HCT116 (cell line): ENCODE measurements at regions not wholly inside any gene's neighbourhood (a gene's known extent, or its start where the extent isn't known, plus 50 kb on each side); places are given as distances from the start of the nearest gene placed in this dataset.

ENCODE experiments used
- ATAC-seq: fragments of 200-7000 bp; cut with Tn5 transposase; 2 replicates; pipeline ENCODE4 v1.9.1; 2020; ENCODE audit warnings: mild to moderate bottlenecking, moderate library complexity
- BruUV-seq: library from RNA; stranded (reverse); fragments of 400-500 nt; replicated peaks from 2 replicates; lab custom pipeline; 2021; lab: Mats Ljungman, UMichigan
- CTCF ChIA-PET: fragments of 300-600 bp; sonication (Branson Sonifier 250); formaldehyde crosslinking; loops from one replicate; lab custom pipeline; 2021; ENCODE audit warnings: antibody characterized with exemption; lab: Charles Lee
- POLR2A ChIA-PET: fragments of 300-600, 350-600 bp; sonication (Branson Sonifier 250); formaldehyde crosslinking; loops from one replicate; lab custom pipeline; 2021; ENCODE audit warnings: antibody characterized with exemption; lab: Charles Lee
- RAD21 ChIA-PET, 2 experiments: fragments of 300-600 bp; sonication (Branson Sonifier 250); formaldehyde crosslinking; loops; one replicate each; lab custom pipeline; 2023; ENCODE audit warnings: low total read pairs in 2 of 2; ENCODE audit not compliant: uncharacterized antibody in 2 of 2, unreplicated experiment in 2 of 2, low non-redundant PET in 1 of 2; lab: Charles Lee
- DNase-seq: peaks from one replicate; pipeline ENCODE4 v3.0.0-alpha.2; 2010; ENCODE audit warnings: low read depth, low spot score
- H2AFZ ChIP-seq: fragments of 200-600 bp; shearing (Covaris generic), sonication (generic); 2 replicates; pipeline ENCODE4 v1.6.1; 2017; ENCODE audit warnings: low read depth, mixed run types, mixed read lengths, antibody characterized with exemption, low read length; ENCODE audit not compliant: poor library complexity, severe bottlenecking
- H3K27ac ChIP-seq: 2 replicates; pipeline ENCODE4 v1.5.1; 2012; ENCODE audit warnings: low read depth, low read length
- H3K27me3 ChIP-seq: fragments of 200-600 bp; sonication (generic); 2 replicates; pipeline ENCODE4 v1.6.1; 2016; ENCODE audit warnings: mixed run types, low read length, mixed read lengths; ENCODE audit not compliant: insufficient read depth
- H3K36me3 ChIP-seq, 2 experiments: fragments of 200-500 bp in 1 of 2; fragments of 200-600 bp in 1 of 2; sonication (Bioruptor generic) in 1 of 2; sonication (generic) in 1 of 2; 2 replicates each; pipeline versions ENCODE4 v1.5.1 to v1.6.1; 2014 to 2016; ENCODE audit warnings: low read length in 2 of 2, inconsistent platforms in 1 of 2, mixed read lengths in 1 of 2, mixed run types in 1 of 2; ENCODE audit not compliant: insufficient read depth in 2 of 2, control insufficient read depth in 1 of 2
- H3K4me1 ChIP-seq, 2 experiments: fragments of 200-600 bp in 1 of 2; sonication (generic) in 1 of 2; 2 replicates each; pipeline versions ENCODE4 v1.5.1 to v1.6.1; 2012 to 2017; ENCODE audit warnings: low read length in 2 of 2, inconsistent platforms in 1 of 2, mild to moderate bottlenecking in 1 of 2, mixed read lengths in 1 of 2, mixed run types in 1 of 2, moderate library complexity in 1 of 2; ENCODE audit not compliant: insufficient read depth in 2 of 2, control insufficient read depth in 1 of 2
- H3K4me2 ChIP-seq: fragments of 200-600 bp; sonication (generic); 2 replicates; pipeline ENCODE4 v1.6.1; 2017; ENCODE audit warnings: mixed run types, low read length, mixed read lengths
- H3K4me3 ChIP-seq, 2 experiments: fragments of 200-600 bp in 1 of 2; sonication (generic) in 1 of 2; replicated peaks in 1 of 2; 2 replicates each; pipeline ENCODE4 v1.5.1; 2011 to 2016; ENCODE audit warnings: low read length in 2 of 2, control low read depth in 1 of 2, low read depth in 1 of 2, mild to moderate bottlenecking in 1 of 2, mixed read lengths in 1 of 2, mixed run types in 1 of 2
- H3K79me2 ChIP-seq: fragments of 200-600 bp; sonication (generic); 2 replicates; pipeline ENCODE4 v1.6.1; 2017; ENCODE audit warnings: mild to moderate bottlenecking, mixed run types, low read length, moderate library complexity, mixed read lengths; ENCODE audit not compliant: insufficient read depth
- H3K9ac ChIP-seq: fragments of 200-600 bp; sonication (generic); 2 replicates; pipeline ENCODE4 v1.6.1; 2016; ENCODE audit warnings: low read length, mixed read lengths
- H3K9me2 ChIP-seq: fragments of 200-600 bp; sonication (generic), shearing (Covaris generic); 2 replicates; pipeline ENCODE4 v1.6.1; 2017; ENCODE audit warnings: mixed run types, mild to moderate bottlenecking, moderate library complexity; ENCODE audit not compliant: insufficient read depth
- H3K9me3 ChIP-seq, 2 experiments: fragments of 200-500 bp in 1 of 2; fragments of 200-600 bp in 1 of 2; sonication (Bioruptor generic) in 1 of 2; sonication (generic) in 1 of 2; 2 replicates each; pipeline ENCODE4 v1.6.1; 2014 to 2017; ENCODE audit warnings: low read length in 2 of 2, mixed read lengths in 2 of 2, inconsistent platforms in 1 of 2, low read depth in 1 of 2, mild to moderate bottlenecking in 1 of 2, mixed run types in 1 of 2, moderate library complexity in 1 of 2; ENCODE audit not compliant: control insufficient read depth in 1 of 2, insufficient read depth in 1 of 2
- H4K20me1 ChIP-seq: fragments of 200-600 bp; sonication (generic), shearing (Covaris generic); 2 replicates; pipeline ENCODE4 v1.6.1; 2017; ENCODE audit warnings: mixed run types, mild to moderate bottlenecking, moderate library complexity; ENCODE audit not compliant: insufficient read depth
- ATF3 ChIP-seq: IDR thresholded peaks from 2 replicates; pipeline ENCODE4 v1.6.1; 2012
- CBX3 ChIP-seq: IDR thresholded peaks from 2 replicates; pipeline ENCODE4 v1.6.1; 2012; ENCODE audit warnings: low read depth
- CEBPB ChIP-seq: IDR thresholded peaks from 2 replicates; pipeline ENCODE4 v1.6.1; 2012; ENCODE audit warnings: low read depth
- CTCF ChIP-seq, 3 experiments: fragments of 200-600 bp in 1 of 3; sonication (generic) in 1 of 3; IDR thresholded peaks in 2 of 3; conservative IDR thresholded peaks in 1 of 3; 2 replicates each; pipeline ENCODE4 v1.5.1; 2012 to 2017; ENCODE audit warnings: low read depth in 2 of 3, low read length in 2 of 3, antibody characterized with exemption in 1 of 3, borderline replicate concordance in 1 of 3, control low read depth in 1 of 3, mild to moderate bottlenecking in 1 of 3, mixed read lengths in 1 of 3, mixed run types in 1 of 3, moderate library complexity in 1 of 3; ENCODE audit not compliant: insufficient read depth in 1 of 3
- EGR1 ChIP-seq: IDR thresholded peaks from 2 replicates; pipeline ENCODE4 v1.6.1; 2012; ENCODE audit warnings: low read depth
- EZH2phosphoT487 ChIP-seq: fragments of 200-600 bp; IDR thresholded peaks from 2 replicates; pipeline ENCODE4 v1.6.1; 2018; ENCODE audit warnings: antibody characterized with exemption, borderline replicate concordance
- FOSL1 ChIP-seq: IDR thresholded peaks from 2 replicates; pipeline ENCODE4 v1.6.1; 2012; ENCODE audit warnings: low read depth
- JUND ChIP-seq: IDR thresholded peaks from 2 replicates; pipeline ENCODE4 v1.6.1; 2012
- MAX ChIP-seq: IDR thresholded peaks from 2 replicates; pipeline ENCODE4 v1.6.1; 2012
- POLR2A ChIP-seq: IDR thresholded peaks from 2 replicates; pipeline ENCODE4 v1.7.0; 2011; ENCODE audit warnings: borderline replicate concordance; ENCODE audit not compliant: insufficient read depth, insufficient read length; ENCODE audit errors: extremely low read depth
- POLR2AphosphoS5 ChIP-seq: IDR thresholded peaks from 2 replicates; pipeline ENCODE4 v1.6.1; 2011; ENCODE audit warnings: mild to moderate bottlenecking, low read depth, low read length, moderate library complexity
- RAD21 ChIP-seq: IDR thresholded peaks from 2 replicates; pipeline ENCODE4 v1.6.1; 2012; ENCODE audit warnings: low read depth, mild to moderate bottlenecking
- REST ChIP-seq: IDR thresholded peaks from 2 replicates; pipeline ENCODE4 v1.6.1; 2012; ENCODE audit warnings: low read depth
- SP1 ChIP-seq: IDR thresholded peaks from 2 replicates; pipeline ENCODE4 v1.6.1; 2012; ENCODE audit warnings: low read depth
- YY1 ChIP-seq: IDR thresholded peaks from 2 replicates; pipeline ENCODE4 v1.6.1; 2011; ENCODE audit warnings: low read length, low read depth, moderate library complexity, mild to moderate bottlenecking; ENCODE audit not compliant: insufficient replicate concordance; ENCODE audit errors: extremely low read depth
- ZBTB33 ChIP-seq: IDR thresholded peaks from 2 replicates; pipeline ENCODE4 v1.6.1; 2011; ENCODE audit warnings: mild to moderate bottlenecking, low read length, moderate library complexity; ENCODE audit not compliant: insufficient replicate concordance; ENCODE audit errors: extremely low read depth
- intact Hi-C: fragments of 100-400 bp; cut with micrococcal nuclease; formaldehyde crosslinking; loops from 2 replicates; pipeline ENCODE4 v1.10.0; 2022

- TF ChIP-seq REST (no peak), FOSL1 (no peak), RAD21 (no peak), YY1 (no peak), POLR2A (no peak), SP1 (no peak), MAX (no peak)
Observed at GRCh38 chr1:213429642-213430041, 378.6 kb downstream of the RPS6KC1 start (continued).

- DNase-seq (no peak), ATAC-seq (no peak)
- Histone ChIP-seq H3K9me3 (no peaks in the 10 kb centered on the region), H3K79me2 (no peaks in the 10 kb centered on the region), H3K9me2 (no peaks in the 10 kb centered on the region), H3K4me3 (no peak overlapping the region), H3K27me3 (peaks cover 19% of the 10 kb centered on the region), H2AFZ (no peak overlapping the region), H3K36me3 (no peaks in the 10 kb centered on the region), H3K4me1 (no peaks in the 10 kb centered on the region), H3K27ac (no peak overlapping the region), H4K20me1 (no peaks in the 10 kb centered on the region), H3K4me2 (no peak overlapping the region), H3K9ac (no peak overlapping the region)
- TF ChIP-seq POLR2AphosphoS5 (no peak), ATF3 (no peak), POLR2A (no peak), JUND (no peak), MAX (no peak), SP1 (no peak), ZBTB33 (no peak), EGR1 (no peak), CEBPB (no peak), CTCF (IDR thresholded peaks at IDR 0.05 in 2 of 3, conservative IDR thresholded peaks at IDR 0.05 in 1 of 3; ENCODE audit: borderline replicate concordance in 1 of 3, insufficient read depth in 1 of 3, low read depth in 2 of 3, low read length in 2 of 3) (no peak), EZH2phosphoT487 (no peak), CBX3 (no peak)
- ChIA-PET POLR2A (no interaction called here), CTCF (no interaction called here), RAD21 (no interaction called here)
- BruUV-seq = no TSS peak
- intact Hi-C loops = loop anchor here (10.0 kb wide), 1 partner anchor 311 kb away; no protein-coding TSS in a partner anchor
Observed at GRCh38 chr1:213435715-213436114, 384.7 kb downstream of the RPS6KC1 start.
